Stimulated activated naive CD8-positive, alpha-beta T cell treated with anti-CD3 and anti-CD28 coated beads, Interleukin-15, amount 100 ng/mL, for 72 hours (primary cell): ENCODE measurements at regions not wholly inside any gene's neighbourhood (a gene's known extent, or its start where the extent isn't known, plus 50 kb on each side); places are given as distances from the start of the nearest gene placed in this dataset.
"Not testable (repeated sequence)": the region's sequence is repeated elsewhere in the genome, so short reads cannot be mapped to it uniquely, and the experiment has no call there.

ENCODE experiments used
- ATAC-seq: fragments of 150-1000 bp; cut with Tn5 transposase; 2 replicates; pipeline ENCODE4 v1.10.0; 2021; ENCODE audit warnings: mild to moderate bottlenecking, moderate library complexity
- DNase-seq, 2 donors: peaks; one replicate each; pipeline ENCODE4 v3.0.0; 2021 to 2022
- H3K27ac Mint-ChIP-seq, 2 donors: one replicate each; pipeline ENCODE4 v1.8.0; 2022; ENCODE audit warnings: mild to moderate bottlenecking in 2 of 2, mixed read lengths in 2 of 2, moderate library complexity in 2 of 2
- H3K27me3 Mint-ChIP-seq: one replicate; pipeline ENCODE4 v1.8.0; 2022; ENCODE audit warnings: mixed read lengths
- H3K4me1 Mint-ChIP-seq: one replicate; pipeline ENCODE4 v1.8.0; 2022; ENCODE audit warnings: mild to moderate bottlenecking, mixed read lengths
- H3K4me3 Mint-ChIP-seq, 2 donors: one replicate each; pipeline ENCODE4 v1.8.0; 2022; ENCODE audit warnings: mild to moderate bottlenecking in 2 of 2, mixed read lengths in 2 of 2, moderate library complexity in 1 of 2
- H3K9me3 Mint-ChIP-seq, 2 donors: one replicate each; pipeline ENCODE4 v1.8.0; 2022; ENCODE audit warnings: mixed read lengths in 2 of 2

DNA sequence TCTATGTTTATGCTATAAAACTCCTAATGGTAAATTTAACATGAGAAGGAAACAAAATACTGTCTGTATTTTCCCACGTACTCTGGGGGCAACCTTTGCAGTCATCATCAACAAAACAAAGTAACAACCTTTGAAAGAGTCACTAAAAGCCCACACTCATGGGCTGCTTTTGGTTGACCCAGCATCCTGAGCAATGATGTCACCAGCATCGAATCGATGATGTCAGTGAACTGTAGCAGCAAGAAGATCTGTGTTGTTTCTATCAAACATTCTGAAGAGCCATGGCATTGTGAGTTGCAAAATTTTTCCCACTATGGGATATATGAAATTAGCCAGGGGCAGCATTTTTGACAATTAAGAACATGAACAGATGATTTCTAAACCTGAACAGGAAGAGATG, 300.1 kb downstream of the HIVEP2 start:
- peak overlapping the region in 1 of 2 donors; percentile 9 for H3K27ac Mint-ChIP-seq
- no peak for DNase-seq
- H3K27me3 Mint-ChIP-seq, result peaks cover 13% of the 10 kb centered on the region
- H3K9me3 Mint-ChIP-seq, result no peaks in the 10 kb centered on the region
- no peak for ATAC-seq
- no peaks in the 10 kb centered on the region for H3K4me1 Mint-ChIP-seq
- no peak overlapping the region for H3K4me3 Mint-ChIP-seq

DNA sequence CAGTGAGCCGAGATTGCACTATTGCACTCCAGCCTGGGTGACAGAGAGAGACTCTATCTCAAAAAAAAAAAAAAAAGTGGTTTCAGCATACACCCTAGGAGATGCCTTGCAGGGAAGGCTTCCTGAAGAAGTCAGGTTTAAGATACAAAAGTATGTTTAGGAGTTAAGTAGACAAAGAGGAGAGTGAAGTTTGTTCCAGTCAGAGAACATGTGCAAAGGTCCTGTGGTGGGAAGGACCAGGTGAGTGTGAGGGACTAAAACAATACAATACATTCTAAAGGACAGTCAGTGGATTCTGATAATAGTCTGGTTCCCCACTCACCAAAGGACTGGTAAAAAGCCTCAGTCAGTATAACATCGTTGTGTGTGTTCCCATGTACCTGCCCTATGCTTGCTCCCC, 299.3 kb downstream of the HIVEP2 start:
- ATAC-seq, result no peak

DNA sequence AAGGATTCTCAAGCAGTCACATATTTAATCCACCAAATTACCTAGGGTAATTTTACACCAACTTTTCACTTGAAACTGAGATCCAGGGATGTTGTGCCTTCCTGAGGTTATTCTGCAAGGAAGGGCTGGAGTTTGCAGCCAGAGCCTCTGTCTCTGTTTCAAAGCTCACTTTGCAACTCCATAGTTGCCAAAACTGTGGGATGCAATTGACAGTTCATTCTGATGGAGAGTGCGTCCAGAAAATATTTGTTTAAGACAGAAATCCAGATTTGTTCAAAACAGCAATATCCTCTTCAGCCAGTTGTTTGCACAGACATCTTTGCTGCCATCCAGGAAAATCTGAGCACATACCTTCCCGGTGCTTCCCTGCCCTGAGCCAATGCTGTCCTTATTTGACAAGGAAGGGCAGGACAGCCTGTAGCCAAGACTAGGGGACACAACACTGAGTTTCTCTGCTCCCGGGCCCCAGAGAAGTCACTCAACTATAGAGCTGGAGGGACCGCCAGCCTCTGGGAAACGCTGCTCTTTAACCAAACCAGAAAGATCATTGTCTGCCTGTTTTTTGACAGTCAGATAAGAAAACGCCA, 297.4 kb downstream of the HIVEP2 start:
- H3K4me1 Mint-ChIP-seq, result no peaks in the 10 kb centered on the region
- no peak for DNase-seq
- H3K9me3 Mint-ChIP-seq, result no peaks in the 10 kb centered on the region
- no peak overlapping the region for H3K27ac Mint-ChIP-seq
- ATAC-seq, result no peak
- peaks cover 15% of the 10 kb centered on the region for H3K27me3 Mint-ChIP-seq
- no peak overlapping the region for H3K4me3 Mint-ChIP-seq

More for the DNA sequence above, 299.3 kb downstream of the HIVEP2 start:
- DNase-seq, result no peak
- H3K4me3 Mint-ChIP-seq, result no peak overlapping the region
- no peaks in the 10 kb centered on the region for H3K4me1 Mint-ChIP-seq
- H3K27me3 Mint-ChIP-seq, result peaks cover 15% of the 10 kb centered on the region
- H3K9me3 Mint-ChIP-seq, result no peaks in the 10 kb centered on the region
- peak overlapping the region in 1 of 2 donors; percentile 86 for H3K27ac Mint-ChIP-seq

DNA sequence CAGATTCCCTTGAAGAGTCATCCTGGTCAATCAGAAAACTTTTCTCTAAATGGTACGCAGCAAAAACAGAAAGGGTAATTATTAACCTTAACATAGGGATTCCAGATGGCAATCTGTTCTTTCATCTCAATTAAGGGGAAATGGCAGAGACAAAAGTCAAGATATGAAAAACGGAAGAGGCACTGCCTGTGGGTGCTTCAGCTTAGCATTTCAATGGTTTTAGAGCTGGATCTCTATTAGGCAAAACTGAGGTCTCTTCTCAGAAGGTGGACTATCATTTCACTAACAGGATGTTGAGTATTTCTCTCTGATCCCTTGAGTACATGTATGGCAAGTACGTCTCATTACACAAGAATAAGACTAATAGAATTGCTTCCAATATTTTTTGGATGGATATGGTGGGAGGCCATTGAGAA, 296.9 kb downstream of the HIVEP2 start:
- DNase-seq (no peak), ATAC-seq (no peak)
- H3K4me1 Mint-ChIP-seq, result no peaks in the 10 kb centered on the region
- H3K9me3 Mint-ChIP-seq, result no peaks in the 10 kb centered on the region
- H3K27ac Mint-ChIP-seq, result no peak overlapping the region
- peaks cover 15% of the 10 kb centered on the region for H3K27me3 Mint-ChIP-seq
- no peak overlapping the region for H3K4me3 Mint-ChIP-seq

DNA sequence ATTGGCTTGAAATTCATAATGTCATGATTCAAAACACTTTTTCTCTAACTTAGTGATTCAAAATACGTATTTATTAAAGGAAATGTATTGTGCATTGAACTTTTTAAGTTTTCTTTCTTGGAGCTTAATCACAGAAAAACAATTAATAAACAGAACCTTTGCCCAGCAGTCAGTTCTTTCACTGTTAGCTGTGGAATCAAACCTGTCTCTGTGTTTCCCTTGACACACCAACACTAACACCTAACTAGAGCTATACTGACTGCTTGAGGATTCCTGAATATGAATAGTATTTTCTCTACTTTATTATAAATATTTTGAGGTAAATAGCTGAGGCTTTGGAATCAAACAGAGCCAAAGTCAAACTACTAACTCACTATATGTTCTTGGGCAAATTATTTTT, 296.4 kb downstream of the HIVEP2 start:
- no peak for DNase-seq
- H3K4me1 Mint-ChIP-seq, result no peaks in the 10 kb centered on the region
- peaks cover 15% of the 10 kb centered on the region for H3K27me3 Mint-ChIP-seq
- H3K4me3 Mint-ChIP-seq, result no peak overlapping the region
- no peak for ATAC-seq
- no peaks in the 10 kb centered on the region for H3K9me3 Mint-ChIP-seq
- H3K27ac Mint-ChIP-seq, result no peak overlapping the region

DNA sequence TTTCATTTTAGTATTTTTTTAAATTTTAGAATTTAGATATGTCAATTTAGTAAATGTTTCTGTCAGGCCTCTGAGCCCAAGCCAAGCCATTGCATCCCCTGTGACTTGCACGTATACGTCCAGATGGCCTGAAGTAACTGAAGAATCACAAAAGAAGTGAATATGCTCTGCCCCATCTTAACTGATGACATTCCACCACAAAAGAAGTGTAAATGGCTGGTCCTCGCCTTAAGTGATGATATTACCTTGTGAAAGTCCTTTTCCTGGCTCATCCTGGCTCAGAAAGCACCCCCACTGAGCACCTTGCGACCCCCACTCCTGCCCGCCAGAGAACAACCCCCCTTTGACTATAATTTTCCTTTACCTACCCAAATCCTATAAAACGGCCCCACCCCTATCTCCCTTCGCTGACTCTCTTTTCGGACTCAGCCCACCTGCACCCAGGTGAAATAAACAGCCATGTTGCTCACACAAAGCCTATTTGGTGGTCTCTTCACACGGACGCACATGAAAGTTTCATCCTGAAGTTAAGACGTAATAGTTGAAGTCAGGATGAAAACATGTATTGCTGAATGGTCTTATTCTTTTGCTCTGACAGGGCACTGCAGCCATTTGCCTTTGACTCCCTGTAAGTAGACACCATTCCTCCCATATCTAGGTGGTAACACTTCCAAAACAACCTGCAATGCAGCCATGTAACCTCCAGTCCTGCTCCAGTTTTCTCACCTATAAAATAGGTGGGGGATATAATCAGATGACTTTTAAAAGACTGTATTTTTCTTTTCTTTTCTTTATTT, 295.3 kb downstream of the HIVEP2 start:
- not testable (repeated sequence) for H3K27ac Mint-ChIP-seq, H3K4me1 Mint-ChIP-seq, ATAC-seq, DNase-seq, H3K9me3 Mint-ChIP-seq, H3K4me3 Mint-ChIP-seq
- peaks cover 15% of the 10 kb centered on the region for H3K27me3 Mint-ChIP-seq

DNA sequence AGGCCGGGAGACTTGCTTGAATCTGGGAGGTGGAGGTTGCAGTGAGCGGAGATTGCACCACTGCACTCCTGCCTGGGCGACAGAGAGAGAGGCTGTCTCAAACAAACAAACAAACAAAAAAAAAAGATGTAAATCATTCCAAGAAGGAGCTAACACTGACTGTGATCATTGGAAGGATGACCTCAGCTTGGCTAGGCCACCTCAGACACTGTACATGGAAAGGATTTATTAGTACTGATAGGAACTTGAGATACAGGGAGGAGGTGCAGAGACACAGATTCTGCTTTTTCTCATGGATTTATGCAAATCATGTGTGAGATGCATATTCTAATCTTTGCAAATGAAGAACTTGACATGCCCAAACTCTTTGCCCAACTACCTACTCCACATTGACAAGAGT, 293.6 kb downstream of the HIVEP2 start:
- no peak overlapping the region for H3K27ac Mint-ChIP-seq
- H3K9me3 Mint-ChIP-seq, result no peaks in the 10 kb centered on the region
- H3K4me1 Mint-ChIP-seq, result no peaks in the 10 kb centered on the region

DNA sequence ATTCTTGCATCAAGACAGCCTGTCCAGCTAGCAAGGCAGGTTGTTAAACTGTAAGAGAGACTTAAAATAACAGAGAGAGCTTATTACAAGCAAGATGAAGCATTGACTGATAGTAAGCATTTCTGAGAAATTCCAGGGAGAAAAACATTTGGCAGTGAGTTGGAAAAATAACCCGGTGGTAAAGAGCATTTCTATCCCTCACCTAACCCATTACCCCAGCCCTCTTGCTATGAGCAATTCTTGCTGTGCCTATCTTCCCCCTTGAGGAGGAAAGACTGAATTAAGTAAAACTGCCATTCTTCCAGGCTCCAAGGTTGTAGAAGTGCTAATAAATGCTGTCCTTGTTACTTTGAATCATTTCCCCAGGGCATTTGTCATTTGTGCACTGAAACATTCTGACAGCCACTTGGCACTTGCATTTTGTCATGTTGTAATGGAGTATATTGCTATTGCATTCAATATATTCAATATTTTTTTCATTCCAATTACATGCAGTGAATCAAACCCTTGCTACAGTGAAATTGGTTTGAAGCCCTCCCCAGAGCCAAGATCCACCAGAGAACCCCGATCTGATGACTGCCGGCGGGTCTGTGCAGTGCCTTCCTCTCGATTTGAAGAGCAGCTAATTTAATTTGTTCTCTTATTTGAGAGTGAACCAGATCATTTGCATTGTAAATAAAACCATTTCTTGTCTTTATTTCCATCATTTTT, 291.1 kb downstream of the HIVEP2 start:
- DNase-seq, result no peak
- Mint-ChIP-seq H3K27me3 (peaks cover 7% of the 10 kb centered on the region), H3K4me3 (no peak overlapping the region), H3K9me3 (no peaks in the 10 kb centered on the region), H3K4me1 (no peaks in the 10 kb centered on the region), H3K27ac (no peak overlapping the region)
- no peak for ATAC-seq

More for the DNA sequence above, 293.6 kb downstream of the HIVEP2 start:
- no peak for DNase-seq
- no peak for ATAC-seq
- no peak overlapping the region for H3K4me3 Mint-ChIP-seq
- peaks cover 15% of the 10 kb centered on the region for H3K27me3 Mint-ChIP-seq

DNA sequence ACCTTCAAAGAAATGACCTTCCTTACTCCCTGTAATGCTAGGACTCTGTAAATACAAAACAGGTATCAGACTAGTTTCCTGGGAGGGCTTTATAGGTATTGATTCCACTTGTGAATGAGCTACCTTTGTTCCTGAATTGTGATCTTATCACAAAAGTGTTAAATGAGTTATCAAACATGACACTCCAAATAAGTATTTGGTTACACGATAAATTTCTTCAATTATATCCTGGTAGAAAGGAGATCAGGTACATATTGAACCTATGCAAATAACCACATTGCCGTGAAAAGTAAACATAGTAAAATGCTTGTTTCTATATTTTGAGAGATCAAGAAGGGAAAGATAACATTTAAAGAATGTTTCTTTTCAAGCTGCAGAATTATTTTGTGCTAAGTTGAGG, 285.3 kb downstream of the HIVEP2 start:
- Mint-ChIP-seq H3K9me3 (peaks cover 12 to 24% of the 10 kb centered on the region in 2 donors), H3K4me3 (no peak overlapping the region), H3K27me3 (no peaks in the 10 kb centered on the region), H3K4me1 (no peaks in the 10 kb centered on the region), H3K27ac (no peak overlapping the region)
- ATAC-seq (no peak), DNase-seq (no peak)

DNA sequence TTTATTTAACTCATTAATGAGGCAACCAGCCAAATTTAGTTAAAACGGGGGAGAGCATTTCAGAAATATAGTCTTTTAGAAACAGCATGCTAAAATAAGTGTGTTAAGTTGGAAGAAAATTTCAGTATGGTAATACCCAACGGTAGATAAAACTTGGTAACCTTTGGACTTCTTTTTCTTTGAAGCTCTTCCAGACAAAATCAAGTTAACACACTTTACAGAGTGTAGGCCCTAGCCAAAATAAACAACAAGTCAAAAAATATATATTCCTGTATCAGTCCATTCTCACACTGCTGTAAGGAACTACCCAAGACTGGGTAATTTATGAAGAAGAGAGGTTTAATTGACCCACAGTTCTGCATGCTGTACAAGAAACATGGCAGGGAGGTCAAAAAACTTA, 279.6 kb downstream of the HIVEP2 start:
- ATAC-seq, result no peak
- Mint-ChIP-seq H3K4me3 (no peak overlapping the region), H3K4me1 (peaks cover 16% of the 10 kb centered on the region), H3K27ac (no peak overlapping the region), H3K9me3 (peaks cover 25 to 41% of the 10 kb centered on the region in 2 donors), H3K27me3 (no peaks in the 10 kb centered on the region)
- no peak for DNase-seq

DNA sequence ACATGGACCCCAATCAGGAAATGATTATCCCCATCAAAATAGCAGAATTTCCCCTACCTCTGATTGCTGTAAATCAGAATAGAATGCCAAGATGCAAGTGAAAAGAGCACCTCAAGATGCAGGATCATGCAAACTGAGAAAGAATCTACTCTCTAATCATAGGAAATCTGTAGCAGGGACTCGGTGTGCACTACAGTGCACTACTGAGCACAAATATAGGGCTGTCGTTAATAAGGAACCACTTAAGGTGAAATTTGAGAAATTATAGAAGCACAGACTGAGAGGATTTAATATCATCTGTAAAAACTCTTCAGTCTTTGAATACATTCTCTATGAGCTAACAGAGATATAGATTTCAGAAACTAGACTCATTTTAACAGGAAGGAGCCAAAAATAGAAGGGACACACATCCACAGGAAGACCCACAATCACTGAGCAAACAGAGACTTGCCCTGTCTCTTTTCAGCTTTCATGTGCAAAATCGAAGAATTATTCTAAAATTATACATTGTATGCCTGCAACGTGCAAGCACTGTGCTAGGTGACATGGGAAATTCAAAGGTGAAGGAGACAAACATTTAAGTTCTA, 278.3 kb downstream of the HIVEP2 start:
- ATAC-seq, result no peak
- no peaks in the 10 kb centered on the region for H3K27me3 Mint-ChIP-seq
- peaks cover 16% of the 10 kb centered on the region for H3K4me1 Mint-ChIP-seq
- no peak for DNase-seq
- H3K9me3 Mint-ChIP-seq, result peaks cover 25 to 51% of the 10 kb centered on the region in 2 donors
- H3K4me3 Mint-ChIP-seq, result no peak overlapping the region
- H3K27ac Mint-ChIP-seq, result no peak overlapping the region

DNA sequence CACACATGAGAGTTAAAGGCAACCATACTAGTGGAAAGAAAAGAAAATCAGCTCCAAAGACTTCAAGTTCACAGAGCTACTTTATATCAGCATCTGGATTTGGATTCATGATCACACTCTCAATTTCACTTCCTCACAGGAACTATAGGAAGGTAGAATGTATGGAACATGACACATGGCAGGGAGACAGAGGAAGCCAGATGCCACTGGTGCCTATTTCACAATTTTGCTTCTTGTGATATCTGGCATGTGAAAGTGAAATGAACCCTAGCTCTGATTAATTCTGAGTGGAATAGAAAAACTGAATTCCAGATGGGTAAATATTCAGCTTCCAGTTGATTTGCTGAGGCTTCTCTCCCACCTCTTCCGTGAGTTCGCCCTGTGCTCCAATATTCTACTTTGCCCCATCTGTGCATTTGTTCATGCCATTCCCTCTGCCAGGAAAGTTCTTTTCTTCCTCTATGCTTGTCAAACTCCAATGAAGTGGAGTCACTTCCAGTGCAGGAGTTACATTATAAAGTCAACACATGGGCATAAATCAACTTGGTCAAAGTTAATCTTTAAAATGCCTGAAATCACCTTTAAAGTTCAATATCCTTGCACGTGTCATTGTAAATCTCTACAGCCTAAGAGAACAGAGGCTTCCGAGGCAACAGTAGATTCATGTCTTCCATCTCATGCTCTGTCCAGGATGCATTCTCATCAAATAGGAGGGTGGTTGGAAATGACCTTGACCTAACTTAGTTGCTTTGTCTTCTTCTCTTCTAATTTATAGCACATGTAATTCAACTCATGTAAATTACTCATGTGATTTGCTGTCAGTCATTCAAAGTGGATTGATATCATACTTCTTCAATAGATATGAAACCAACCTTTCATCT, 275.3 kb downstream of the HIVEP2 start:
- H3K4me3 Mint-ChIP-seq, result no peak overlapping the region
- H3K27ac Mint-ChIP-seq, result no peak overlapping the region
- no peaks in the 10 kb centered on the region for H3K27me3 Mint-ChIP-seq
- no peak for ATAC-seq
- H3K9me3 Mint-ChIP-seq, result peaks cover 13 to 30% of the 10 kb centered on the region in 2 donors
- H3K4me1 Mint-ChIP-seq, result peaks cover 16% of the 10 kb centered on the region
- DNase-seq, result no peak

DNA sequence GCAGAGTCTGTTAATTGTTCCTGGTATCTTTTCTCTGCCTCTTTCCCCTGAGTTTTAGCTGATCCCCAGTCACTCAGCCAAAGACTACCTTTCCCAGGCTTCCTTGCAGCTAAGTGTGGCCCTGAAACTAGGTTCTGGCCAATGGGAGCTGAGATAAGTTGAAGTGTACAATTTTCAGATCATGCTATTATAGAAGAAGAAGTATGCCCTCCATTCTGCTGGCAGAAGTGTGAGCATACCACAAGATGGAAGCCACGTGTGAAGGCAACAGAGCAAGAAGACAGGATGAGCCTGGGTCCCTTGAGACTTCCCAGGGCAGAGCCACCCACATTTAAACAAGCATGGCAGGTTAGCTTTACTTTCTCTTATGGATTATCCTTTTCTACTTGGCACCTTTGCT, 273.2 kb downstream of the HIVEP2 start:
- no peak for ATAC-seq
- H3K4me3 Mint-ChIP-seq, result no peak overlapping the region
- peaks cover 11% of the 10 kb centered on the region for H3K27me3 Mint-ChIP-seq

DNA sequence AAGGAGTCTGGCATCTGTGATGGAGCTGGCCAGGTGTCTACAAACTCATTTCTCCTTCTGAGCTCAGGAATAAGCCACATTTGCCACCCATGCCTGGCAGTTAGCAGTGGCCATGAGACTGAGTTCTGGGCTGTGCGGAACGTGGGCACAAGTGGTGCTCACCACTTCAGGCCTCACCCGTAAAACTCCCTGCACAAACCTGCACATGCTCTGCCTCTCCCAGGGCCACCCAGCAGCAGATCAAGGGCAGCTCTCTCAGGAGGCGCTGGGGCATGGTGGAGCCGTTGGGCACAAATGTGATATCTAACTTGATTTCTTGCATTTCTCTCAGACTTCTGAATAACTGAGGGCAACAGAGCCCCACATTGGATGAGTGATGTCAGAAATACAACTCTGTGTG, 269.5 kb downstream of the HIVEP2 start:
- Mint-ChIP-seq H3K27ac (no peak overlapping the region), H3K4me1 (peaks cover 18% of the 10 kb centered on the region), H3K27me3 (peaks cover 11% of the 10 kb centered on the region), H3K9me3 (peaks cover 0 to 13% of the 10 kb centered on the region in 2 donors), H3K4me3 (no peak overlapping the region)
- ATAC-seq (no peak), DNase-seq (no peak)

More for the DNA sequence above, 273.2 kb downstream of the HIVEP2 start:
- Mint-ChIP-seq H3K9me3 (peaks cover 8 to 14% of the 10 kb centered on the region in 2 donors), H3K27ac (no peak overlapping the region), H3K4me1 (peaks cover 11% of the 10 kb centered on the region)
- no peak for DNase-seq

DNA sequence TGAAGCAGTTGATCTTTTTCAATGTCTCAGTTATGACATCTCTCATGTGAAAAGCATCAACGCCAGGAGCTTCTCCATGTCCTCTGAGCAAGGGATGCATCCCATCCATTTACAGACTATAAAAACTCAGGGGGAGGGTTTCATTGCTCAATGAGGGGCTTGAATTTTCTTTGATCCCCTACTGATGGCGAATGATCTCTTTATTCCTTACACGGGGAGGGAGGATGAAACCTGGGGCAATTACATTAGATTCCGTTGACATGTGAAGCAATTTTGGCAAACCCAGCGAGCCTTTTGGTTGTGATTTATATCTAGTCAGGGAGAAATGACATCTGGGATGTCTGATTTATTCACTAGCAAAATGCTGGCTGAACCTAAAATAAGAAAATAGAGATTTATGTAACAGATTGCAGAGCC, 268.9 kb downstream of the HIVEP2 start:
- DNase-seq (no peak), ATAC-seq (no peak)
- peaks cover 11% of the 10 kb centered on the region for H3K27me3 Mint-ChIP-seq
- peaks cover 0 to 10% of the 10 kb centered on the region in 2 donors for H3K9me3 Mint-ChIP-seq
- H3K4me1 Mint-ChIP-seq, result peaks cover 24% of the 10 kb centered on the region
- H3K27ac Mint-ChIP-seq, result no peak overlapping the region
- H3K4me3 Mint-ChIP-seq, result no peak overlapping the region
